Lung (tissue), 11 donors: ENCODE measurements at regions not wholly inside any gene's neighbourhood (a gene's known extent, or its start where the extent isn't known, plus 50 kb on each side); places are given as distances from the start of the nearest gene placed in this dataset.

Source experiments
- ATAC-seq: fragments of 200-7000 bp; cut with Tn5 transposase; one replicate; pipeline ENCODE4 v1.9.1; 2020; ENCODE audit warnings: moderate number of reproducible peaks; ENCODE audit not compliant: insufficient read depth, low FRiP score
- DNase-seq, 3 donors: peaks; one replicate each; pipeline ENCODE4 v3.0.0-alpha.2; 2013 to 2017
- H3K27ac ChIP-seq, 2 donors: one replicate each; pipeline ENCODE4 v1.5.1; 2013; ENCODE audit warnings: mild to moderate bottlenecking in 2 of 2, moderate library complexity in 2 of 2, control low read depth in 1 of 2, inconsistent platforms in 1 of 2, low read depth in 1 of 2, low read length in 1 of 2
- H3K27me3 ChIP-seq, 3 donors: one replicate each; pipeline ENCODE4 v1.5.1; 2013; ENCODE audit warnings: low read length in 2 of 3; ENCODE audit not compliant: control insufficient read depth in 3 of 3, insufficient read depth in 3 of 3
- H3K36me3 ChIP-seq, 4 donors: one replicate each; pipeline ENCODE4 v1.5.1; 2013; ENCODE audit warnings: low read length in 4 of 4, mild to moderate bottlenecking in 1 of 4, moderate library complexity in 1 of 4; ENCODE audit not compliant: control insufficient read depth in 4 of 4, insufficient read depth in 4 of 4
- H3K4me1 ChIP-seq, 5 donors: one replicate each; pipeline ENCODE4 v1.5.1; 2013; ENCODE audit warnings: low read length in 5 of 5, mild to moderate bottlenecking in 2 of 5, moderate library complexity in 1 of 5; ENCODE audit not compliant: control insufficient read depth in 5 of 5, insufficient read depth in 5 of 5
- H3K4me3 ChIP-seq: one replicate; pipeline ENCODE4 v1.5.1; 2013; ENCODE audit warnings: mild to moderate bottlenecking, control low read depth, moderate library complexity
- H3K9ac ChIP-seq, 2 donors: one replicate each; pipeline ENCODE4 v1.5.1; 2013; ENCODE audit warnings: low read length in 2 of 2, control low read depth in 1 of 2; ENCODE audit not compliant: insufficient read depth in 1 of 2
- H3K9me3 ChIP-seq, 4 donors: one replicate each; pipeline ENCODE4 v1.5.1; 2013; ENCODE audit warnings: low read length in 3 of 4, mild to moderate bottlenecking in 1 of 4, moderate library complexity in 1 of 4; ENCODE audit not compliant: control insufficient read depth in 4 of 4, insufficient read depth in 3 of 4
- CTCF ChIP-seq: IDR thresholded peaks from 2 replicates; pipeline ENCODE4 v1.5.1; 2012; ENCODE audit warnings: mild to moderate bottlenecking; ENCODE audit errors: control extremely low read depth, extremely low read depth
- WGBS, 2 donors: extraction: QIAGEN DNeasy Blood & Tissue Kit; methylation state at CpG; one replicate each; pipeline ENCODE4 v1.1.7; 2013; 5-methylcytosine and 5-hydroxymethylcytosine counted together
- donor health status: control.
- donor health status: control.
- donor health status: Bipolar disorder and iron deficiency.
- donor health status: healthy.
- donor health status: DM: yes; HTN: yes; CAD: no.

- Histone ChIP-seq H3K4me1 (no peaks in the 10 kb centered on the region), H3K36me3 (no peaks in the 10 kb centered on the region), H3K9ac (no peak overlapping the region), H3K27me3 (no peaks in the 10 kb centered on the region), H3K9me3 (no peaks in the 10 kb centered on the region), H3K4me3 (no peak overlapping the region), H3K27ac (no peak overlapping the region)
- TF ChIP-seq CTCF: no peak
- WGBS, 2 donors: 80 to 86% methylated on average over 5 of the region's 5 CpGs
- DNase-seq (no peak), ATAC-seq (no peak)
These were observed 380.0 kb upstream of the MARCKS start for GRCh38 chr6:113476937-113477839.

- WGBS, 2 donors: 94 to 99% methylated on average over 3 of the region's 3 CpGs
- no peak for TF ChIP-seq CTCF
- Histone ChIP-seq H3K27me3 (no peaks in the 10 kb centered on the region), H3K4me3 (no peak overlapping the region), H3K36me3 (no peaks in the 10 kb centered on the region), H3K9me3 (no peaks in the 10 kb centered on the region), H3K27ac (no peak overlapping the region), H3K9ac (no peak overlapping the region), H3K4me1 (no peaks in the 10 kb centered on the region)
- no peak for ATAC-seq
- no peak for DNase-seq
These were observed 376.5 kb upstream of the MARCKS start for GRCh38 chr6:113480616-113481015.

DNA sequence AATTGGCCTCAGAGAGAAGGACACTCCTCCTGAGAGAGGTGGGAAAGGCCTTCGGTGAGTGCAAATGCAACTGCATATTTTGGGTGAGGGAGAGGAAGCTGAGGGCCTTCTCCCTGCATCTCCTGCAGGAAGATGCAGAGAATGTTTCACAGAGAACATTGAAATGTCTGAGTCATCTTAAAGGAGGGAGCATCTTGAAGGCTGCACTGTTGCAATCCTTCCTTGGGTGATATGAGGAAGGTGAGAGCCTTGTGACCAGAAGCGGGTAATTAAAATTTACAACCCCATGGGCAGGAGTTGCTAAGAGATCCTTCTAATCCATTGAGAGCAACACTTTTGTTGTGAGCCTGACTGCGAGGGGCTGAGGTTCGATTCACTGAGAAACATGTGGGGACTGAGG, 375.7 kb upstream of the MARCKS start:
- 77 to 85% methylated on average over 4 of the region's 4 CpGs for WGBS, 2 donors
- no peak overlapping the region for H3K4me3 ChIP-seq
- ATAC-seq (no peak), DNase-seq (no peak)
- no peak overlapping the region for H3K9ac ChIP-seq
- no peak overlapping the region for H3K27ac ChIP-seq
- no peaks in the 10 kb centered on the region for H3K9me3 ChIP-seq
- H3K36me3 ChIP-seq: no peaks in the 10 kb centered on the region
- TF ChIP-seq CTCF: no peak
- no peaks in the 10 kb centered on the region for H3K27me3 ChIP-seq
- no peaks in the 10 kb centered on the region for H3K4me1 ChIP-seq
